ENCODE measurements at regions not wholly inside any gene's neighbourhood (a gene's known extent, or its start where the extent isn't known, plus 50 kb on each side); places are given as distances from the start of the nearest gene placed in this dataset.

- DNase-seq (ENCODE audit: low spot score), result no peak
Measured at GRCh38 chr14:104334424-104335161, 196.2 kb downstream of the KIF26A start.

GRCh38 chr14:104335176-104335575 is 196.8 kb downstream of the KIF26A start:
- Mint-ChIP-seq H3K4me3 (ENCODE audit: unreplicated experiment) (no peak overlapping the region), H3K36me3 (ENCODE audit: low read depth, unreplicated experiment) (peaks cover 5% of the 10 kb centered on the region), H3K4me1 (ENCODE audit: unreplicated experiment) (no peaks in the 10 kb centered on the region), H3K9me3 (ENCODE audit: unreplicated experiment) (no peaks in the 10 kb centered on the region), H3K27ac (ENCODE audit: unreplicated experiment) (no peak overlapping the region), H3K27me3 (ENCODE audit: unreplicated experiment) (peaks cover 2% of the 10 kb centered on the region)
- no peak for TF ChIP-seq CTCF (IDR thresholded peaks at IDR 0.05; ENCODE audit: unreplicated experiment)
- no peak for DNase-seq (ENCODE audit: low spot score)

More at GRCh38 chr14:104334424-104335161, 196.2 kb downstream of the KIF26A start:
- Mint-ChIP-seq H3K4me3 (ENCODE audit: unreplicated experiment) (no peak overlapping the region), H3K27ac (ENCODE audit: unreplicated experiment) (no peak overlapping the region), H3K9me3 (ENCODE audit: unreplicated experiment) (no peaks in the 10 kb centered on the region), H3K36me3 (ENCODE audit: low read depth, unreplicated experiment) (peaks cover 5% of the 10 kb centered on the region), H3K27me3 (ENCODE audit: unreplicated experiment) (peaks cover 2% of the 10 kb centered on the region), H3K4me1 (ENCODE audit: unreplicated experiment) (no peaks in the 10 kb centered on the region)
- no peak for TF ChIP-seq CTCF (IDR thresholded peaks at IDR 0.05; ENCODE audit: unreplicated experiment)

GRCh38 chr14:104335611-104336010 is 197.2 kb downstream of the KIF26A start:
- TF ChIP-seq CTCF (IDR thresholded peaks at IDR 0.05; ENCODE audit: unreplicated experiment), result no peak
- H3K27me3 Mint-ChIP-seq (ENCODE audit: unreplicated experiment), result peaks cover 2% of the 10 kb centered on the region
- no peaks in the 10 kb centered on the region for H3K4me1 Mint-ChIP-seq (ENCODE audit: unreplicated experiment)
- H3K4me3 Mint-ChIP-seq (ENCODE audit: unreplicated experiment), result no peak overlapping the region
- no peak overlapping the region for H3K27ac Mint-ChIP-seq (ENCODE audit: unreplicated experiment)
- peaks cover 5% of the 10 kb centered on the region for H3K36me3 Mint-ChIP-seq (ENCODE audit: low read depth, unreplicated experiment)
- DNase-seq (ENCODE audit: low spot score), result no peak
- no peaks in the 10 kb centered on the region for H3K9me3 Mint-ChIP-seq (ENCODE audit: unreplicated experiment)

GRCh38 chr14:104337351-104337750 is 199.0 kb downstream of the KIF26A start:
- Mint-ChIP-seq H3K27ac (ENCODE audit: unreplicated experiment) (no peak overlapping the region), H3K36me3 (ENCODE audit: low read depth, unreplicated experiment) (peaks cover 5% of the 10 kb centered on the region), H3K4me3 (ENCODE audit: unreplicated experiment) (no peak overlapping the region), H3K27me3 (ENCODE audit: unreplicated experiment) (peaks cover under 1% of the 10 kb centered on the region), H3K4me1 (ENCODE audit: unreplicated experiment) (peaks cover 2% of the 10 kb centered on the region), H3K9me3 (ENCODE audit: unreplicated experiment) (no peaks in the 10 kb centered on the region)
- DNase-seq (ENCODE audit: low spot score), result no peak
- TF ChIP-seq CTCF (IDR thresholded peaks at IDR 0.05; ENCODE audit: unreplicated experiment), result no peak

- no peak for DNase-seq (ENCODE audit: low spot score)
- TF ChIP-seq CTCF (IDR thresholded peaks at IDR 0.05; ENCODE audit: unreplicated experiment), result no peak
- H3K9me3 Mint-ChIP-seq (ENCODE audit: unreplicated experiment), result no peaks in the 10 kb centered on the region
- H3K4me3 Mint-ChIP-seq (ENCODE audit: unreplicated experiment), result no peak overlapping the region
- peaks cover 2% of the 10 kb centered on the region for H3K4me1 Mint-ChIP-seq (ENCODE audit: unreplicated experiment)
- peaks cover 5% of the 10 kb centered on the region for H3K36me3 Mint-ChIP-seq (ENCODE audit: low read depth, unreplicated experiment)
- H3K27me3 Mint-ChIP-seq (ENCODE audit: unreplicated experiment), result peaks cover 6% of the 10 kb centered on the region
- no peak overlapping the region for H3K27ac Mint-ChIP-seq (ENCODE audit: unreplicated experiment)
Measured at GRCh38 chr14:104339361-104339760, 201.0 kb downstream of the KIF26A start.

Measured in endothelial cell (in vitro differentiated cells).